ENCODE measurements at regions not wholly inside any gene's neighbourhood (a gene's known extent, or its start where the extent isn't known, plus 50 kb on each side); places are given as distances from the start of the nearest gene placed in this dataset.

GRCh38 chr7:405489-406211 lies 114.0 kb downstream of the PDGFA start:
- Mint-ChIP-seq H3K27me3 (ENCODE audit: low read depth in 3 of 3) (peaks cover 2 to 4% (median 2%) of the 10 kb centered on the region in 3 donors), H3K36me3 (no peaks in the 10 kb centered on the region), H3K4me1 (no peaks in the 10 kb centered on the region), H3K4me3 (no peak overlapping the region), H3K9me3 (peaks cover 4 to 23% (median 11%) of the 10 kb centered on the region in 7 donors), H3K27ac (no peak overlapping the region)
- DNase-seq, result no peak
- Histone ChIP-seq H3K4me3 (replicated peaks in 1 of 3; ENCODE audit: low read depth in 2 of 3, low read length in 3 of 3) (no peak overlapping the region), H3K9ac (ENCODE audit: insufficient read depth, low read length, poor library complexity, severe bottlenecking) (no peak overlapping the region), H3K9me3 (replicated peaks in 1 of 2; ENCODE audit: control insufficient read depth in 1 of 2, insufficient read depth in 1 of 2, low read length in 2 of 2) (peaks cover 2 to 18% of the 10 kb centered on the region in 2 donors), H3K79me2 (ENCODE audit: insufficient read depth, low read length) (no peaks in the 10 kb centered on the region), H3K27ac (ENCODE audit: low read depth in 1 of 2, low read length in 2 of 2) (no peak overlapping the region), H3K36me3 (replicated peaks in 1 of 2; ENCODE audit: control insufficient read depth in 1 of 2, insufficient read depth in 2 of 2, low read length in 2 of 2) (no peaks in the 10 kb centered on the region), H3K27me3 (ENCODE audit: control insufficient read depth in 2 of 2, insufficient read depth in 2 of 2, low read length in 2 of 2) (no peaks in the 10 kb centered on the region), H4K20me1 (ENCODE audit: insufficient read depth, low read length) (no peaks in the 10 kb centered on the region), H3K4me1 (ENCODE audit: control insufficient read depth in 1 of 2, insufficient read depth in 2 of 2, low read length in 2 of 2) (no peaks in the 10 kb centered on the region), H3K4me2 (replicated peaks; ENCODE audit: extremely low read depth, low read length, poor library complexity, severe bottlenecking) (no peak overlapping the region), H2AFZ (ENCODE audit: insufficient read depth, low read depth, low read length, poor library complexity, severe bottlenecking) (no peak overlapping the region)
- TF ChIP-seq CTCF (IDR thresholded peaks at IDR 0.05), result no peak
- intact Hi-C loops (cut with micrococcal nuclease), result no loop called here
- 95% methylated on average over 14 of the region's 20 CpGs for WGBS (ENCODE audit: insufficient coverage)

GRCh38 chr7:407721-408539 lies 111.7 kb downstream of the PDGFA start:
- intact Hi-C loops (cut with micrococcal nuclease), result no loop called here
- H3K27me3 Mint-ChIP-seq (ENCODE audit: low read depth in 3 of 3), result peaks cover 2% of the 10 kb centered on the region in 3 donors
- H3K9me3 ChIP-seq (replicated peaks in 1 of 2; ENCODE audit: control insufficient read depth in 1 of 2, insufficient read depth in 1 of 2, low read length in 2 of 2), result no peaks in the 10 kb centered on the region
- 74% methylated on average over 6 of the region's 6 CpGs for WGBS (ENCODE audit: insufficient coverage)
- TF ChIP-seq CTCF (IDR thresholded peaks at IDR 0.05), result no peak
- no peaks in the 10 kb centered on the region for H3K36me3 Mint-ChIP-seq
- no peak overlapping the region for H3K4me3 ChIP-seq (replicated peaks in 1 of 3; ENCODE audit: low read depth in 2 of 3, low read length in 3 of 3)
- no peak overlapping the region for H3K9ac ChIP-seq (ENCODE audit: insufficient read depth, low read length, poor library complexity, severe bottlenecking)
- H3K36me3 ChIP-seq (replicated peaks in 1 of 2; ENCODE audit: control insufficient read depth in 1 of 2, insufficient read depth in 2 of 2, low read length in 2 of 2), result no peaks in the 10 kb centered on the region
- H3K27ac Mint-ChIP-seq, result no peak overlapping the region
- H3K4me2 ChIP-seq (replicated peaks; ENCODE audit: extremely low read depth, low read length, poor library complexity, severe bottlenecking), result no peak overlapping the region
- H3K4me1 Mint-ChIP-seq, result no peaks in the 10 kb centered on the region
- no peaks in the 10 kb centered on the region for H3K27me3 ChIP-seq (ENCODE audit: control insufficient read depth in 2 of 2, insufficient read depth in 2 of 2, low read length in 2 of 2)
- H3K9me3 Mint-ChIP-seq, result peaks cover 0 to 9% (median 1%) of the 10 kb centered on the region in 7 donors
- no peaks in the 10 kb centered on the region for H3K79me2 ChIP-seq (ENCODE audit: insufficient read depth, low read length)
- H2AFZ ChIP-seq (ENCODE audit: insufficient read depth, low read depth, low read length, poor library complexity, severe bottlenecking), result no peak overlapping the region
- H3K27ac ChIP-seq (ENCODE audit: low read depth in 1 of 2, low read length in 2 of 2), result no peak overlapping the region
- no peaks in the 10 kb centered on the region for H4K20me1 ChIP-seq (ENCODE audit: insufficient read depth, low read length)
- DNase-seq, result no peak
- H3K4me1 ChIP-seq (ENCODE audit: control insufficient read depth in 1 of 2, insufficient read depth in 2 of 2, low read length in 2 of 2), result no peaks in the 10 kb centered on the region
- H3K4me3 Mint-ChIP-seq, result no peak overlapping the region

All from CD14-positive monocyte (primary cell).